OCI-LY7 (cell line): ENCODE measurements at regions not wholly inside any gene's neighbourhood (a gene's known extent, or its start where the extent isn't known, plus 50 kb on each side); places are given as distances from the start of the nearest gene placed in this dataset.

Experiments
- BruUV-seq: library from RNA; stranded (reverse); fragments of 400-500 nt; replicated peaks from 2 replicates; lab custom pipeline; 2021; lab: Mats Ljungman, UMichigan
- CTCF ChIA-PET: fragments of 300-600 bp; sonication (Branson Sonifier 250); formaldehyde crosslinking; loops from one replicate; lab custom pipeline; 2022; ENCODE audit warnings: antibody characterized with exemption; ENCODE audit not compliant: unreplicated experiment; lab: Charles Lee
- POLR2A ChIA-PET: fragments of 300-600 bp; sonication (Branson Sonifier 250); formaldehyde crosslinking; loops from one replicate; lab custom pipeline; 2022; ENCODE audit warnings: antibody characterized with exemption; lab: Charles Lee
- DNase-seq: peaks from one replicate; pipeline ENCODE4 v3.0.0-alpha.2; 2015; ENCODE audit warnings: low spot score
- H2AFZ ChIP-seq: fragments of 200-600 bp; sonication (generic), shearing (Covaris generic); 2 replicates; pipeline ENCODE4 v1.6.1; 2014; ENCODE audit warnings: mild to moderate bottlenecking, antibody characterized with exemption, low read length, moderate library complexity
- H3K27ac ChIP-seq: fragments of 200-600 bp; sonication (generic); 2 replicates; pipeline ENCODE4 v1.5.1; 2014; ENCODE audit warnings: mixed run types, low read depth, mild to moderate bottlenecking, moderate library complexity, low read length, inconsistent platforms; ENCODE audit not compliant: poor library complexity, severe bottlenecking
- H3K36me3 ChIP-seq: fragments of 200-600 bp; sonication (generic); 2 replicates; pipeline ENCODE4 v1.6.1; 2014; ENCODE audit warnings: mild to moderate bottlenecking, antibody characterized with exemption, low read length, moderate library complexity, mixed read lengths; ENCODE audit not compliant: insufficient read depth
- H3K4me1 ChIP-seq: fragments of 200-600 bp; sonication (generic); 2 replicates; pipeline ENCODE4 v1.5.1; 2014; ENCODE audit warnings: mild to moderate bottlenecking, low read length; ENCODE audit not compliant: insufficient read depth, poor library complexity, severe bottlenecking
- H3K4me2 ChIP-seq: fragments of 200-600 bp; sonication (generic); 2 replicates; pipeline ENCODE4 v1.6.1; 2014; ENCODE audit warnings: mild to moderate bottlenecking, low read length
- H3K4me3 ChIP-seq: fragments of 200-600 bp; sonication (generic); 2 replicates; pipeline ENCODE4 v1.5.1; 2014; ENCODE audit warnings: mild to moderate bottlenecking, low read depth, low read length; ENCODE audit not compliant: poor library complexity, severe bottlenecking
- H3K79me2 ChIP-seq: fragments of 200-600 bp; sonication (generic); 2 replicates; pipeline ENCODE4 v1.6.1; 2016; ENCODE audit warnings: low read depth, mild to moderate bottlenecking, low read length, moderate library complexity, mixed read lengths; ENCODE audit not compliant: insufficient read depth
- H3K9me2 ChIP-seq: fragments of 200-600 bp; sonication (generic); 2 replicates; pipeline ENCODE4 v1.6.1; 2016; ENCODE audit warnings: mild to moderate bottlenecking, low read length, mixed read lengths; ENCODE audit not compliant: insufficient read depth
- H3K9me3 ChIP-seq: fragments of 200-600 bp; sonication (generic); 2 replicates; pipeline ENCODE4 v1.6.1; 2014; ENCODE audit warnings: mild to moderate bottlenecking, mixed run types, low read length, mixed read lengths
- H4K20me1 ChIP-seq: fragments of 200-600 bp; sonication (generic); 2 replicates; pipeline ENCODE4 v1.6.1; 2014; ENCODE audit warnings: mild to moderate bottlenecking, antibody characterized with exemption, low read length, moderate library complexity, mixed read lengths; ENCODE audit not compliant: insufficient read depth
- EZH2phosphoT487 ChIP-seq: fragments of 200-600 bp; sonication (generic); IDR thresholded peaks from 2 replicates; pipeline ENCODE4 v1.6.1; 2018; ENCODE audit warnings: low read depth, borderline replicate concordance, mild to moderate bottlenecking, mixed run types, antibody characterized with exemption, low read length, moderate library complexity, mixed read lengths
- intact Hi-C: fragments of 100-400 bp; cut with micrococcal nuclease; formaldehyde crosslinking; loops from one replicate; pipeline ENCODE4 v1.10.0; 2022; ENCODE audit not compliant: unreplicated experiment
- TF ChIP-seq, protein P1 (sequence below): fragments of 200-600 bp; sonication (generic); conservative IDR thresholded peaks from 2 replicates; pipeline ENCODE4 v1.5.1; 2014; ENCODE audit warnings: mild to moderate bottlenecking, antibody characterized with exemption, low read length, moderate library complexity, mixed read lengths

DNA sequence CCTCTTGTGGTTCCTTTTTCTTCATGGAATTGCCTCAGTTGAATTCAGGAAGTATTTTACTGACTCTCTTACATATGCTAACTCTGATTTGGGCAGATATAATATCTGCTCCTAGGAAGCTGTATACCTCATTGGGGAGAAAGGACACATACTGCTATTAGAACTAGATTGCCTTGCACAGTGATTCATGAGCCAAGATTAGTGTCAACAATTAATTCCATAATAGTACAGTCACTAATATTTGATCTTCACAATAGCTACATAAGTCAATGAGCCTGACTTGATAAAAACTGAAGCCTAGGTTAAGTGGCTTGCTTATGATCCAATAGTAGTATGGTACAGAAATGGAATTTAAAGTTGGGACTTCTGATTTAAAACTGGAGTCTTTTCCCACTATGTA is 127.6 kb downstream of the ETAA1 start:
- H3K79me2 ChIP-seq: no peaks in the 10 kb centered on the region
- no TSS peak for BruUV-seq
- H3K4me1 ChIP-seq: no peaks in the 10 kb centered on the region
- no peak for DNase-seq
- intact Hi-C loops: no loop called here
- no peak overlapping the region for H3K4me3 ChIP-seq
- H3K9me2 ChIP-seq: no peaks in the 10 kb centered on the region
- no peaks in the 10 kb centered on the region for H3K36me3 ChIP-seq
- no peak overlapping the region for H3K4me2 ChIP-seq
- no peaks in the 10 kb centered on the region for H3K9me3 ChIP-seq
- POLR2A ChIA-PET: interaction anchor here (0.5 to 1.7 kb wide), 2 partner anchors 11 to 132 kb away, joined by 4 to 5 read pairs; no protein-coding TSS in a partner anchor
- H2AFZ ChIP-seq: no peak overlapping the region
- no peak overlapping the region for H3K27ac ChIP-seq
- TF ChIP-seq, protein P1, sequence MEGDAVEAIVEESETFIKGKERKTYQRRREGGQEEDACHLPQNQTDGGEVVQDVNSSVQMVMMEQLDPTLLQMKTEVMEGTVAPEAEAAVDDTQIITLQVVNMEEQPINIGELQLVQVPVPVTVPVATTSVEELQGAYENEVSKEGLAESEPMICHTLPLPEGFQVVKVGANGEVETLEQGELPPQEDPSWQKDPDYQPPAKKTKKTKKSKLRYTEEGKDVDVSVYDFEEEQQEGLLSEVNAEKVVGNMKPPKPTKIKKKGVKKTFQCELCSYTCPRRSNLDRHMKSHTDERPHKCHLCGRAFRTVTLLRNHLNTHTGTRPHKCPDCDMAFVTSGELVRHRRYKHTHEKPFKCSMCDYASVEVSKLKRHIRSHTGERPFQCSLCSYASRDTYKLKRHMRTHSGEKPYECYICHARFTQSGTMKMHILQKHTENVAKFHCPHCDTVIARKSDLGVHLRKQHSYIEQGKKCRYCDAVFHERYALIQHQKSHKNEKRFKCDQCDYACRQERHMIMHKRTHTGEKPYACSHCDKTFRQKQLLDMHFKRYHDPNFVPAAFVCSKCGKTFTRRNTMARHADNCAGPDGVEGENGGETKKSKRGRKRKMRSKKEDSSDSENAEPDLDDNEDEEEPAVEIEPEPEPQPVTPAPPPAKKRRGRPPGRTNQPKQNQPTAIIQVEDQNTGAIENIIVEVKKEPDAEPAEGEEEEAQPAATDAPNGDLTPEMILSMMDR: no peak
- no peak for TF ChIP-seq EZH2phosphoT487
- H4K20me1 ChIP-seq: no peaks in the 10 kb centered on the region
- CTCF ChIA-PET: no interaction called here

- BruUV-seq: no TSS peak
- CTCF ChIA-PET: no interaction called here
- no peak for DNase-seq
These were observed 129.2 kb downstream of the ETAA1 start for GRCh38 chr2:67526283-67526682.

GRCh38 chr2:67528320-67528719 is 131.2 kb downstream of the ETAA1 start:
- no peaks in the 10 kb centered on the region for H3K36me3 ChIP-seq
- no peaks in the 10 kb centered on the region for H3K9me3 ChIP-seq
- no peaks in the 10 kb centered on the region for H4K20me1 ChIP-seq
- intact Hi-C loops: no loop called here
- H3K4me2 ChIP-seq: no peak overlapping the region
- TF ChIP-seq EZH2phosphoT487: no peak
- TF ChIP-seq, protein P1: no peak
- ChIA-PET POLR2A (no interaction called here), CTCF (no interaction called here)
- no peaks in the 10 kb centered on the region for H3K79me2 ChIP-seq
- H3K4me3 ChIP-seq: no peak overlapping the region
- no peak for DNase-seq
- no peaks in the 10 kb centered on the region for H3K4me1 ChIP-seq
- H3K27ac ChIP-seq: no peak overlapping the region
- no TSS peak for BruUV-seq
- H3K9me2 ChIP-seq: no peaks in the 10 kb centered on the region
- H2AFZ ChIP-seq: no peak overlapping the region

More at GRCh38 chr2:67526283-67526682, 129.2 kb downstream of the ETAA1 start:
- Histone ChIP-seq H3K4me1 (no peaks in the 10 kb centered on the region), H3K79me2 (no peaks in the 10 kb centered on the region), H4K20me1 (no peaks in the 10 kb centered on the region), H3K9me2 (no peaks in the 10 kb centered on the region), H3K9me3 (no peaks in the 10 kb centered on the region), H3K4me3 (no peak overlapping the region), H2AFZ (no peak overlapping the region), H3K36me3 (no peaks in the 10 kb centered on the region), H3K27ac (no peak overlapping the region), H3K4me2 (no peak overlapping the region)
- POLR2A ChIA-PET: no interaction called here
- TF ChIP-seq, protein P1: no peak
- no peak for TF ChIP-seq EZH2phosphoT487
- intact Hi-C loops: no loop called here
